Choroid plexus epithelial cell (primary cell): ENCODE measurements at regions not wholly inside any gene's neighbourhood (a gene's known extent, or its start where the extent isn't known, plus 50 kb on each side); places are given as distances from the start of the nearest gene placed in this dataset.

ENCODE experiments used
- DNase-seq: peaks from one replicate; pipeline ENCODE4 v3.0.0-alpha.2; 2010; ENCODE audit warnings: low read depth
- H3K4me3 ChIP-seq: 2 replicates; pipeline ENCODE4 v1.5.1; 2011; ENCODE audit warnings: low read depth, mild to moderate bottlenecking, control low read depth, low read length, moderate library complexity
- TF ChIP-seq, protein P1 (sequence below): conservative IDR thresholded peaks from 2 replicates; pipeline ENCODE4 v1.5.1; 2011; ENCODE audit warnings: low read depth, mild to moderate bottlenecking, control low read depth, inconsistent platforms, low read length, moderate library complexity

- TF ChIP-seq, protein P1, sequence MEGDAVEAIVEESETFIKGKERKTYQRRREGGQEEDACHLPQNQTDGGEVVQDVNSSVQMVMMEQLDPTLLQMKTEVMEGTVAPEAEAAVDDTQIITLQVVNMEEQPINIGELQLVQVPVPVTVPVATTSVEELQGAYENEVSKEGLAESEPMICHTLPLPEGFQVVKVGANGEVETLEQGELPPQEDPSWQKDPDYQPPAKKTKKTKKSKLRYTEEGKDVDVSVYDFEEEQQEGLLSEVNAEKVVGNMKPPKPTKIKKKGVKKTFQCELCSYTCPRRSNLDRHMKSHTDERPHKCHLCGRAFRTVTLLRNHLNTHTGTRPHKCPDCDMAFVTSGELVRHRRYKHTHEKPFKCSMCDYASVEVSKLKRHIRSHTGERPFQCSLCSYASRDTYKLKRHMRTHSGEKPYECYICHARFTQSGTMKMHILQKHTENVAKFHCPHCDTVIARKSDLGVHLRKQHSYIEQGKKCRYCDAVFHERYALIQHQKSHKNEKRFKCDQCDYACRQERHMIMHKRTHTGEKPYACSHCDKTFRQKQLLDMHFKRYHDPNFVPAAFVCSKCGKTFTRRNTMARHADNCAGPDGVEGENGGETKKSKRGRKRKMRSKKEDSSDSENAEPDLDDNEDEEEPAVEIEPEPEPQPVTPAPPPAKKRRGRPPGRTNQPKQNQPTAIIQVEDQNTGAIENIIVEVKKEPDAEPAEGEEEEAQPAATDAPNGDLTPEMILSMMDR = no peak
- no peak overlapping the region for H3K4me3 ChIP-seq
- no peak for DNase-seq
Observed at GRCh38 chr7:88700725-88701124, 58.8 kb upstream of the ZNF804B start.

GRCh38 chr7:88694207-88694606 lies 65.3 kb upstream of the ZNF804B start:
- no peak for DNase-seq
- TF ChIP-seq, protein P1 = no peak

GRCh38 chr7:88693131-88693530 lies 66.4 kb upstream of the ZNF804B start:
- no peak for DNase-seq
- no peak overlapping the region for H3K4me3 ChIP-seq
- TF ChIP-seq, protein P1 = no peak

More at GRCh38 chr7:88694207-88694606, 65.3 kb upstream of the ZNF804B start:
- no peak overlapping the region for H3K4me3 ChIP-seq

DNA sequence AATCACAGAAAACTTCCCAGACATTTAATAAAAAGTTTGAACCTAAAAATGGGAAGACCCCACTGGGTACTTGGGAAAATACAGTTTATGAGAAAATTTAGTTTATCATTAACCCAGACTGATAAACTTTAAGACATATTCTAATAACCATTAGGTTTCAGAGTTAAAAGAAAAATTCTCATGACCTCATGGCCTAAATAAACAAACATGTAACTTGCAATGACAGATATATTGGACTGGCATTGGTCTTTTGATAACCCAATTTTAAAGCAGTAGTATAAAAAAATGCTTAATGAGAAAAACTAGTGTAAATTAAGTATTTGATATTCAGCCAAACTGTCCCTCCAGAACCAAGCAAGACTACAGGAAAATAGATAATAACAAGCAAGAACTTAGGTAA lies 67.0 kb upstream of the ZNF804B start:
- no peak for DNase-seq
- TF ChIP-seq, protein P1 = no peak

GRCh38 chr7:88689821-88690220 lies 69.7 kb upstream of the ZNF804B start:
- DNase-seq = no peak
- TF ChIP-seq, protein P1 = no peak
- no peak overlapping the region for H3K4me3 ChIP-seq

More for the DNA sequence above, 67.0 kb upstream of the ZNF804B start:
- H3K4me3 ChIP-seq = no peak overlapping the region

DNA sequence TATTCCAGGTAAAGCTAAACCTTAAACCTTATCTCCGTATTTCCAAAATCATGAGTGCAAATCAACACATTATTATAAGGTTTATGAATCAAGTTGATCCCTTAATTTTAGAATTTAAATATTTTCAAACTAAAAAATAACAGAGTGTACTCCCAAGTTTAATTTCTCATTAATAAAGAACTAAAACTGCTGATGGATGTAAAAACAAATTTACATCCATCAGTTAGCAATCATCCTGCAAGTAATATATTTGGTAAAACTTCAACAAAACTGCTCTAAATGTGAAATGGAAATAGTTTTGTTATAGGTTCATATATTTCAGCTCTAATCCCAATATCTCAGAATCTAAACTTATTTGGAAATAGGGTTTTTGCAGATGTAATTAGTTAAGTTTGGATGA lies 71.3 kb upstream of the ZNF804B start:
- no peak for DNase-seq
- TF ChIP-seq, protein P1 = no peak
- no peak overlapping the region for H3K4me3 ChIP-seq

- no peak overlapping the region for H3K4me3 ChIP-seq
- no peak for DNase-seq
- TF ChIP-seq, protein P1 = no peak
Observed at GRCh38 chr7:88686468-88687229, 72.9 kb upstream of the ZNF804B start.
